ENCODE measurements at regions not wholly inside any gene's neighbourhood (a gene's known extent, or its start where the extent isn't known, plus 50 kb on each side); places are given as distances from the start of the nearest gene placed in this dataset.

- Mint-ChIP-seq H3K9me3 (no peaks in the 10 kb centered on the region), H3K36me3 (no peaks in the 10 kb centered on the region), H3K27ac (no peak overlapping the region), H3K27me3 (ENCODE audit: low read depth) (peaks cover 3% of the 10 kb centered on the region), H3K4me3 (no peak overlapping the region), H3K4me1 (no peaks in the 10 kb centered on the region)
- ChIA-PET POLR2A (no interaction called here), CTCF (no interaction called here)
- DNase-seq (ENCODE audit: low spot score): no peak
- TF ChIP-seq, protein P1, sequence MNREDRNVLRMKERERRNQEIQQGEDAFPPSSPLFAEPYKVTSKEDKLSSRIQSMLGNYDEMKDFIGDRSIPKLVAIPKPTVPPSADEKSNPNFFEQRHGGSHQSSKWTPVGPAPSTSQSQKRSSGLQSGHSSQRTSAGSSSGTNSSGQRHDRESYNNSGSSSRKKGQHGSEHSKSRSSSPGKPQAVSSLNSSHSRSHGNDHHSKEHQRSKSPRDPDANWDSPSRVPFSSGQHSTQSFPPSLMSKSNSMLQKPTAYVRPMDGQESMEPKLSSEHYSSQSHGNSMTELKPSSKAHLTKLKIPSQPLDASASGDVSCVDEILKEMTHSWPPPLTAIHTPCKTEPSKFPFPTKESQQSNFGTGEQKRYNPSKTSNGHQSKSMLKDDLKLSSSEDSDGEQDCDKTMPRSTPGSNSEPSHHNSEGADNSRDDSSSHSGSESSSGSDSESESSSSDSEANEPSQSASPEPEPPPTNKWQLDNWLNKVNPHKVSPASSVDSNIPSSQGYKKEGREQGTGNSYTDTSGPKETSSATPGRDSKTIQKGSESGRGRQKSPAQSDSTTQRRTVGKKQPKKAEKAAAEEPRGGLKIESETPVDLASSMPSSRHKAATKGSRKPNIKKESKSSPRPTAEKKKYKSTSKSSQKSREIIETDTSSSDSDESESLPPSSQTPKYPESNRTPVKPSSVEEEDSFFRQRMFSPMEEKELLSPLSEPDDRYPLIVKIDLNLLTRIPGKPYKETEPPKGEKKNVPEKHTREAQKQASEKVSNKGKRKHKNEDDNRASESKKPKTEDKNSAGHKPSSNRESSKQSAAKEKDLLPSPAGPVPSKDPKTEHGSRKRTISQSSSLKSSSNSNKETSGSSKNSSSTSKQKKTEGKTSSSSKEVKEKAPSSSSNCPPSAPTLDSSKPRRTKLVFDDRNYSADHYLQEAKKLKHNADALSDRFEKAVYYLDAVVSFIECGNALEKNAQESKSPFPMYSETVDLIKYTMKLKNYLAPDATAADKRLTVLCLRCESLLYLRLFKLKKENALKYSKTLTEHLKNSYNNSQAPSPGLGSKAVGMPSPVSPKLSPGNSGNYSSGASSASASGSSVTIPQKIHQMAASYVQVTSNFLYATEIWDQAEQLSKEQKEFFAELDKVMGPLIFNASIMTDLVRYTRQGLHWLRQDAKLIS (CRISPR knock-in tag; IDR thresholded peaks at IDR 0.05; ENCODE audit: borderline replicate concordance): no peak
- TF ChIP-seq CREM (CRISPR knock-in tag; IDR thresholded peaks at IDR 0.05) (no peak), ZNF396 (CRISPR knock-in tag; IDR thresholded peaks at IDR 0.05; ENCODE audit: borderline replicate concordance) (no peak), CBFB (CRISPR knock-in tag; IDR thresholded peaks at IDR 0.05; ENCODE audit: low read depth) (no peak), TP53 (CRISPR knock-in tag; IDR thresholded peaks at IDR 0.05) (no peak), NR3C1 (CRISPR knock-in tag; conservative IDR thresholded peaks at IDR 0.05; ENCODE audit: low read depth) (no peak), ATF6 (CRISPR knock-in tag; IDR thresholded peaks at IDR 0.05) (no peak), SP1 (CRISPR knock-in tag; conservative IDR thresholded peaks at IDR 0.05) (no peak), OVOL2 (CRISPR knock-in tag; IDR thresholded peaks at IDR 0.05; ENCODE audit: borderline replicate concordance) (no peak), PRDM15 (CRISPR knock-in tag; IDR thresholded peaks at IDR 0.05) (no peak), ELF4 (CRISPR knock-in tag; IDR thresholded peaks at IDR 0.05; ENCODE audit: low read depth) (no peak)
- TF ChIP-seq, protein P2, sequence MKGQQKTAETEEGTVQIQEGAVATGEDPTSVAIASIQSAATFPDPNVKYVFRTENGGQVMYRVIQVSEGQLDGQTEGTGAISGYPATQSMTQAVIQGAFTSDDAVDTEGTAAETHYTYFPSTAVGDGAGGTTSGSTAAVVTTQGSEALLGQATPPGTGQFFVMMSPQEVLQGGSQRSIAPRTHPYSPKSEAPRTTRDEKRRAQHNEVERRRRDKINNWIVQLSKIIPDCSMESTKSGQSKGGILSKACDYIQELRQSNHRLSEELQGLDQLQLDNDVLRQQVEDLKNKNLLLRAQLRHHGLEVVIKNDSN (CRISPR knock-in tag; IDR thresholded peaks at IDR 0.05): no peak
- TF ChIP-seq, protein P3, sequence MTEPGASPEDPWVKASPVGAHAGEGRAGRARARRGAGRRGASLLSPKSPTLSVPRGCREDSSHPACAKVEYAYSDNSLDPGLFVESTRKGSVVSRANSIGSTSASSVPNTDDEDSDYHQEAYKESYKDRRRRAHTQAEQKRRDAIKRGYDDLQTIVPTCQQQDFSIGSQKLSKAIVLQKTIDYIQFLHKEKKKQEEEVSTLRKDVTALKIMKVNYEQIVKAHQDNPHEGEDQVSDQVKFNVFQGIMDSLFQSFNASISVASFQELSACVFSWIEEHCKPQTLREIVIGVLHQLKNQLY (CRISPR knock-in tag; IDR thresholded peaks at IDR 0.05): no peak
- TF ChIP-seq, protein P4, sequence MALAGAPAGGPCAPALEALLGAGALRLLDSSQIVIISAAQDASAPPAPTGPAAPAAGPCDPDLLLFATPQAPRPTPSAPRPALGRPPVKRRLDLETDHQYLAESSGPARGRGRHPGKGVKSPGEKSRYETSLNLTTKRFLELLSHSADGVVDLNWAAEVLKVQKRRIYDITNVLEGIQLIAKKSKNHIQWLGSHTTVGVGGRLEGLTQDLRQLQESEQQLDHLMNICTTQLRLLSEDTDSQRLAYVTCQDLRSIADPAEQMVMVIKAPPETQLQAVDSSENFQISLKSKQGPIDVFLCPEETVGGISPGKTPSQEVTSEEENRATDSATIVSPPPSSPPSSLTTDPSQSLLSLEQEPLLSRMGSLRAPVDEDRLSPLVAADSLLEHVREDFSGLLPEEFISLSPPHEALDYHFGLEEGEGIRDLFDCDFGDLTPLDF (CRISPR knock-in tag; IDR thresholded peaks at IDR 0.05): no peak
- TF ChIP-seq, protein P5, sequence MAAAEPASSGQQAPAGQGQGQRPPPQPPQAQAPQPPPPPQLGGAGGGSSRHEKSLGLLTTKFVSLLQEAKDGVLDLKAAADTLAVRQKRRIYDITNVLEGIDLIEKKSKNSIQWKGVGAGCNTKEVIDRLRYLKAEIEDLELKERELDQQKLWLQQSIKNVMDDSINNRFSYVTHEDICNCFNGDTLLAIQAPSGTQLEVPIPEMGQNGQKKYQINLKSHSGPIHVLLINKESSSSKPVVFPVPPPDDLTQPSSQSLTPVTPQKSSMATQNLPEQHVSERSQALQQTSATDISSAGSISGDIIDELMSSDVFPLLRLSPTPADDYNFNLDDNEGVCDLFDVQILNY (CRISPR knock-in tag; IDR thresholded peaks at IDR 0.05): no peak
- TF ChIP-seq, protein P6, sequence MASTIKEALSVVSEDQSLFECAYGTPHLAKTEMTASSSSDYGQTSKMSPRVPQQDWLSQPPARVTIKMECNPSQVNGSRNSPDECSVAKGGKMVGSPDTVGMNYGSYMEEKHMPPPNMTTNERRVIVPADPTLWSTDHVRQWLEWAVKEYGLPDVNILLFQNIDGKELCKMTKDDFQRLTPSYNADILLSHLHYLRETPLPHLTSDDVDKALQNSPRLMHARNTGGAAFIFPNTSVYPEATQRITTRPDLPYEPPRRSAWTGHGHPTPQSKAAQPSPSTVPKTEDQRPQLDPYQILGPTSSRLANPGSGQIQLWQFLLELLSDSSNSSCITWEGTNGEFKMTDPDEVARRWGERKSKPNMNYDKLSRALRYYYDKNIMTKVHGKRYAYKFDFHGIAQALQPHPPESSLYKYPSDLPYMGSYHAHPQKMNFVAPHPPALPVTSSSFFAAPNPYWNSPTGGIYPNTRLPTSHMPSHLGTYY (CRISPR knock-in tag; IDR thresholded peaks at IDR 0.05): no peak
- ATAC-seq: no peak
These were observed 105.4 kb upstream of the SPRED2 start for GRCh38 chr2:65537651-65538385.

All from WTC11 (cell line).